ENCODE measurements at regions not wholly inside any gene's neighbourhood (a gene's known extent, or its start where the extent isn't known, plus 50 kb on each side); places are given as distances from the start of the nearest gene placed in this dataset.
A peak's percentile ranks its signal among the peaks of the same experiment; 100 is the strongest.

GRCh38 chr15:70262591-70263274, 165.0 kb upstream of the TLE3 start:
- intact Hi-C loops (cut with micrococcal nuclease), result loop anchor here (5.0 to 10.0 kb wide), 5 partner anchors 62 to 798 kb away; partner anchors contain the start of gene TLE3
- Mint-ChIP-seq H3K4me3 (no peak overlapping the region), H3K27me3 (peaks cover 40% of the 10 kb centered on the region), H3K27ac (peak overlapping the region; percentile 86), H3K9me3 (no peaks in the 10 kb centered on the region), H3K36me3 (ENCODE audit: low read depth) (no peaks in the 10 kb centered on the region), H3K4me1 (ENCODE audit: low read depth) (peaks cover 95% of the 10 kb centered on the region)

GRCh38 chr15:70262171-70262570, 164.5 kb upstream of the TLE3 start:
- Mint-ChIP-seq H3K27ac (peak overlapping the region; percentile 12), H3K27me3 (peaks cover 36% of the 10 kb centered on the region), H3K9me3 (no peaks in the 10 kb centered on the region), H3K4me1 (ENCODE audit: low read depth) (peaks cover 95% of the 10 kb centered on the region), H3K4me3 (no peak overlapping the region), H3K36me3 (ENCODE audit: low read depth) (no peaks in the 10 kb centered on the region)
- intact Hi-C loops (cut with micrococcal nuclease), result loop anchor here (5.0 to 10.0 kb wide), 5 partner anchors 63 to 797 kb away; partner anchors contain the start of gene TLE3

GRCh38 chr15:70261083-70261482, 163.4 kb upstream of the TLE3 start:
- H3K27me3 Mint-ChIP-seq, result peaks cover 42% of the 10 kb centered on the region
- H3K9me3 Mint-ChIP-seq, result no peaks in the 10 kb centered on the region
- no peak overlapping the region for H3K27ac Mint-ChIP-seq
- no peak overlapping the region for H3K4me3 Mint-ChIP-seq
- peaks cover 94% of the 10 kb centered on the region for H3K4me1 Mint-ChIP-seq (ENCODE audit: low read depth)
- H3K36me3 Mint-ChIP-seq (ENCODE audit: low read depth), result no peaks in the 10 kb centered on the region
- intact Hi-C loops (cut with micrococcal nuclease), result loop anchor here (5.0 to 10.0 kb wide), 5 partner anchors 64 to 796 kb away; partner anchors contain the start of gene TLE3

GRCh38 chr15:70260580-70260979, 162.9 kb upstream of the TLE3 start:
- Mint-ChIP-seq H3K36me3 (ENCODE audit: low read depth) (no peaks in the 10 kb centered on the region), H3K27ac (peak overlapping the region; percentile 23), H3K9me3 (no peaks in the 10 kb centered on the region), H3K4me3 (no peak overlapping the region), H3K4me1 (ENCODE audit: low read depth) (peaks cover 93% of the 10 kb centered on the region), H3K27me3 (peaks cover 47% of the 10 kb centered on the region)
- intact Hi-C loops (cut with micrococcal nuclease), result loop anchor here (5.0 to 10.0 kb wide), 5 partner anchors 64 to 796 kb away; partner anchors contain the start of gene TLE3

- H3K27ac Mint-ChIP-seq, result peak overlapping the region; percentile 23
- H3K27me3 Mint-ChIP-seq, result peaks cover 51% of the 10 kb centered on the region
- intact Hi-C loops (cut with micrococcal nuclease), result loop anchor here (5.0 to 10.0 kb wide), 5 partner anchors 65 to 795 kb away; partner anchors contain the start of gene TLE3
- no peak overlapping the region for H3K4me3 Mint-ChIP-seq
- H3K36me3 Mint-ChIP-seq (ENCODE audit: low read depth), result no peaks in the 10 kb centered on the region
- peaks cover 88% of the 10 kb centered on the region for H3K4me1 Mint-ChIP-seq (ENCODE audit: low read depth)
- H3K9me3 Mint-ChIP-seq, result no peaks in the 10 kb centered on the region
These were observed 162.2 kb upstream of the TLE3 start for GRCh38 chr15:70259640-70260508.

- peaks cover 58% of the 10 kb centered on the region for H3K27me3 Mint-ChIP-seq
- intact Hi-C loops (cut with micrococcal nuclease), result no loop called here
- no peaks in the 10 kb centered on the region for H3K9me3 Mint-ChIP-seq
- H3K4me3 Mint-ChIP-seq, result no peak overlapping the region
- peak overlapping the region; percentile 58 for H3K27ac Mint-ChIP-seq
- H3K4me1 Mint-ChIP-seq (ENCODE audit: low read depth), result peaks cover 80% of the 10 kb centered on the region
- no peaks in the 10 kb centered on the region for H3K36me3 Mint-ChIP-seq (ENCODE audit: low read depth)
These were observed 161.3 kb upstream of the TLE3 start for GRCh38 chr15:70259028-70259424.

- Mint-ChIP-seq H3K4me1 (ENCODE audit: low read depth) (peaks cover 75% of the 10 kb centered on the region), H3K27ac (peak overlapping the region; percentile 58), H3K4me3 (no peak overlapping the region), H3K36me3 (ENCODE audit: low read depth) (no peaks in the 10 kb centered on the region), H3K27me3 (peaks cover 61% of the 10 kb centered on the region), H3K9me3 (no peaks in the 10 kb centered on the region)
- intact Hi-C loops (cut with micrococcal nuclease), result no loop called here
These were observed 160.8 kb upstream of the TLE3 start for GRCh38 chr15:70258369-70259027.

- Mint-ChIP-seq H3K27ac (peak overlapping the region; percentile 58), H3K4me1 (ENCODE audit: low read depth) (peaks cover 67% of the 10 kb centered on the region), H3K27me3 (peaks cover 63% of the 10 kb centered on the region), H3K4me3 (no peak overlapping the region), H3K36me3 (ENCODE audit: low read depth) (no peaks in the 10 kb centered on the region), H3K9me3 (no peaks in the 10 kb centered on the region)
- intact Hi-C loops (cut with micrococcal nuclease), result no loop called here
These were observed 160.0 kb upstream of the TLE3 start for GRCh38 chr15:70257573-70258248.

- Mint-ChIP-seq H3K36me3 (ENCODE audit: low read depth) (no peaks in the 10 kb centered on the region), H3K27me3 (peaks cover 64% of the 10 kb centered on the region), H3K9me3 (no peaks in the 10 kb centered on the region), H3K27ac (no peak overlapping the region), H3K4me1 (ENCODE audit: low read depth) (peaks cover 61% of the 10 kb centered on the region), H3K4me3 (no peak overlapping the region)
- intact Hi-C loops (cut with micrococcal nuclease), result no loop called here
These were observed 159.3 kb upstream of the TLE3 start for GRCh38 chr15:70257047-70257446.

- intact Hi-C loops (cut with micrococcal nuclease), result no loop called here
- no peaks in the 10 kb centered on the region for H3K9me3 Mint-ChIP-seq
These were observed 156.7 kb upstream of the TLE3 start for GRCh38 chr15:70254311-70254869.

GRCh38 chr15:70253461-70254156, 155.9 kb upstream of the TLE3 start:
- intact Hi-C loops (cut with micrococcal nuclease), result no loop called here

More at GRCh38 chr15:70254311-70254869, 156.7 kb upstream of the TLE3 start:
- Mint-ChIP-seq H3K36me3 (ENCODE audit: low read depth) (no peaks in the 10 kb centered on the region), H3K27me3 (peaks cover 69% of the 10 kb centered on the region), H3K27ac (no peak overlapping the region), H3K4me1 (ENCODE audit: low read depth) (peaks cover 37% of the 10 kb centered on the region), H3K4me3 (no peak overlapping the region)

GRCh38 chr15:70252951-70253320, 155.2 kb upstream of the TLE3 start:
- no peak overlapping the region for H3K4me3 Mint-ChIP-seq
- no peaks in the 10 kb centered on the region for H3K36me3 Mint-ChIP-seq (ENCODE audit: low read depth)
- H3K27ac Mint-ChIP-seq, result no peak overlapping the region
- peaks cover 33% of the 10 kb centered on the region for H3K4me1 Mint-ChIP-seq (ENCODE audit: low read depth)
- peaks cover 80% of the 10 kb centered on the region for H3K27me3 Mint-ChIP-seq
- H3K9me3 Mint-ChIP-seq, result no peaks in the 10 kb centered on the region
- intact Hi-C loops (cut with micrococcal nuclease), result no loop called here

More at GRCh38 chr15:70253461-70254156, 155.9 kb upstream of the TLE3 start:
- no peaks in the 10 kb centered on the region for H3K36me3 Mint-ChIP-seq (ENCODE audit: low read depth)
- no peaks in the 10 kb centered on the region for H3K9me3 Mint-ChIP-seq
- H3K4me3 Mint-ChIP-seq, result no peak overlapping the region
- no peak overlapping the region for H3K27ac Mint-ChIP-seq
- peaks cover 32% of the 10 kb centered on the region for H3K4me1 Mint-ChIP-seq (ENCODE audit: low read depth)
- H3K27me3 Mint-ChIP-seq, result peaks cover 73% of the 10 kb centered on the region

All from dendritic cell treated with granulocyte-macrophage colony-stimulating factor and Interleukin-4, amounts not matched to agents 40 ng/mL and 50 ng/mL, for 4 days (primary cell).